PFSK-1 (cell line): ENCODE measurements at regions not wholly inside any gene's neighbourhood (a gene's known extent, or its start where the extent isn't known, plus 50 kb on each side); places are given as distances from the start of the nearest gene placed in this dataset.

Experiments used
- POLR2AphosphoS5 ChIP-seq: IDR thresholded peaks from 2 replicates; pipeline ENCODE4 v1.6.1; 2012; ENCODE audit warnings: low read depth, mild to moderate bottlenecking, control low read depth, low read length, moderate library complexity
- SIN3A ChIP-seq: IDR thresholded peaks from 2 replicates; pipeline ENCODE4 v1.6.1; 2012; ENCODE audit warnings: mild to moderate bottlenecking, low read length, moderate library complexity, borderline replicate concordance; ENCODE audit not compliant: insufficient read depth
- TF ChIP-seq, protein P1 (sequence below), 2 experiments: IDR thresholded peaks; 2 replicates each; pipeline versions ENCODE4 v1.6.1 to v1.8.0; 2011 to 2012; ENCODE audit warnings: low read depth in 2 of 2, low read length in 2 of 2, control low read depth in 1 of 2, inconsistent platforms in 1 of 2, mild to moderate bottlenecking in 1 of 2, moderate library complexity in 1 of 2; ENCODE audit not compliant: insufficient read depth in 1 of 2

DNA sequence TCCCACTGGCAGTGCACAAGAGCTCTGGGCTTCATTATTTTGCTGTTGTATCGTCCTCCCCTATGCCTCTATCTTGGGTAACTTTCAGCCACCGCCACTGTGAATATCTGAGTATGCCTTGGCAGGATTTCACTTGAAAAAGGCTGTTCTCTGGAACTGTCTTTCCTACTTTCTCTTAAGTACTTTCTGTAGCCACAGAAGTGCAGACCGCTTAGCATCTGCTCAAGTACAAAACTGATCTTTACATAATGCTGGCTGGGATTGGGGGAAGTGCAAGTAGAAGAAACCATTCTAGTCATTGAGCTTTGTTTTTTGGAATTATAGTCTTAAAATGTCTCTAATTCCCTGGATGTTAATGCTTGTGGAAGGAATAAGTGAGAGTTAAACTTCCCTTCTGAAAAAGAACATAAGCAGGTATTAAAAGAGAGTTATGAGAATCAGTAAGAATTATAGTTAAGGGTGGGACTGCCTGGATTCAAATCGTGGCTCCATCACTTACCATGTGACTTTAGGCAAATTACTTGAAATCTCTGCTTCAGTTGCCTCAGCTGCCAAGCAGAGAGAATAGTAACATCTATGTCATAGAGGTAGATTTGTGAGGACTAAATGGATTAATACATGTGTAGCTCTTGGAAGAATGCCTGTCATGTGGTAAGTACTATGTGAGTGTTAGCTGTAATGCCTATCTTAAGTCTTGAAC lies 77.5 kb downstream of the MID1IP1 start:
- TF ChIP-seq POLR2AphosphoS5 = no peak
- TF ChIP-seq SIN3A = no peak
- TF ChIP-seq, protein P1, sequence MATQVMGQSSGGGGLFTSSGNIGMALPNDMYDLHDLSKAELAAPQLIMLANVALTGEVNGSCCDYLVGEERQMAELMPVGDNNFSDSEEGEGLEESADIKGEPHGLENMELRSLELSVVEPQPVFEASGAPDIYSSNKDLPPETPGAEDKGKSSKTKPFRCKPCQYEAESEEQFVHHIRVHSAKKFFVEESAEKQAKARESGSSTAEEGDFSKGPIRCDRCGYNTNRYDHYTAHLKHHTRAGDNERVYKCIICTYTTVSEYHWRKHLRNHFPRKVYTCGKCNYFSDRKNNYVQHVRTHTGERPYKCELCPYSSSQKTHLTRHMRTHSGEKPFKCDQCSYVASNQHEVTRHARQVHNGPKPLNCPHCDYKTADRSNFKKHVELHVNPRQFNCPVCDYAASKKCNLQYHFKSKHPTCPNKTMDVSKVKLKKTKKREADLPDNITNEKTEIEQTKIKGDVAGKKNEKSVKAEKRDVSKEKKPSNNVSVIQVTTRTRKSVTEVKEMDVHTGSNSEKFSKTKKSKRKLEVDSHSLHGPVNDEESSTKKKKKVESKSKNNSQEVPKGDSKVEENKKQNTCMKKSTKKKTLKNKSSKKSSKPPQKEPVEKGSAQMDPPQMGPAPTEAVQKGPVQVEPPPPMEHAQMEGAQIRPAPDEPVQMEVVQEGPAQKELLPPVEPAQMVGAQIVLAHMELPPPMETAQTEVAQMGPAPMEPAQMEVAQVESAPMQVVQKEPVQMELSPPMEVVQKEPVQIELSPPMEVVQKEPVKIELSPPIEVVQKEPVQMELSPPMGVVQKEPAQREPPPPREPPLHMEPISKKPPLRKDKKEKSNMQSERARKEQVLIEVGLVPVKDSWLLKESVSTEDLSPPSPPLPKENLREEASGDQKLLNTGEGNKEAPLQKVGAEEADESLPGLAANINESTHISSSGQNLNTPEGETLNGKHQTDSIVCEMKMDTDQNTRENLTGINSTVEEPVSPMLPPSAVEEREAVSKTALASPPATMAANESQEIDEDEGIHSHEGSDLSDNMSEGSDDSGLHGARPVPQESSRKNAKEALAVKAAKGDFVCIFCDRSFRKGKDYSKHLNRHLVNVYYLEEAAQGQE (IDR thresholded peaks at IDR 0.05; ENCODE audit: insufficient read depth in 1 of 2, low read depth in 2 of 2, low read length in 2 of 2) = no peak
